ENCODE measurements at regions not wholly inside any gene's neighbourhood (a gene's known extent, or its start where the extent isn't known, plus 50 kb on each side); places are given as distances from the start of the nearest gene placed in this dataset.
"Not testable (repeated sequence)": the region's sequence is repeated elsewhere in the genome, so short reads cannot be mapped to it uniquely, and the experiment has no call there.

DNA sequence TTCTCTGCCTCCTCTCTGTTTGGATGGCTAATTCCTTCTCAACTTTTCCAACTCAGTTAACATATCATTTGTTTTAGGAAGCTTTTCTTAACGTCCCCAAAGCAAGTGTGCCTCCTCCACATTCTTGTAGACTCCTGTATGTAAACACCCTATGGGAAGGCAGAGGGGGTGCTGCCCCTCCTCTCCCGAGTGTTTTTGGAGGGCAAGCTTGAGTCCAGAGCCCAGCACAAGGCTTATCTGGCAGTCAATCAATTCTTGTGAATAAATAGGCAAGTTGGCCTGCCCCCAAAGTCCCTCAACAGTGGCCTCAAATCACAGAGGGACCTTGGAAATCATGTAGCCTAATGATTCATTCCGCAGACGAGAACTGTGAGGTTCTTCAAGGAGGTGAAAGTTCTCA lies 305.6 kb downstream of the RPS24 start:
- no peak for TF ChIP-seq POLR2A (IDR thresholded peaks at IDR 0.05; ENCODE audit: low read depth, low read length)
- FAIRE-seq (no peak), DNase-seq (ENCODE audit: insufficient read length, low spot score) (no peak)

DNA sequence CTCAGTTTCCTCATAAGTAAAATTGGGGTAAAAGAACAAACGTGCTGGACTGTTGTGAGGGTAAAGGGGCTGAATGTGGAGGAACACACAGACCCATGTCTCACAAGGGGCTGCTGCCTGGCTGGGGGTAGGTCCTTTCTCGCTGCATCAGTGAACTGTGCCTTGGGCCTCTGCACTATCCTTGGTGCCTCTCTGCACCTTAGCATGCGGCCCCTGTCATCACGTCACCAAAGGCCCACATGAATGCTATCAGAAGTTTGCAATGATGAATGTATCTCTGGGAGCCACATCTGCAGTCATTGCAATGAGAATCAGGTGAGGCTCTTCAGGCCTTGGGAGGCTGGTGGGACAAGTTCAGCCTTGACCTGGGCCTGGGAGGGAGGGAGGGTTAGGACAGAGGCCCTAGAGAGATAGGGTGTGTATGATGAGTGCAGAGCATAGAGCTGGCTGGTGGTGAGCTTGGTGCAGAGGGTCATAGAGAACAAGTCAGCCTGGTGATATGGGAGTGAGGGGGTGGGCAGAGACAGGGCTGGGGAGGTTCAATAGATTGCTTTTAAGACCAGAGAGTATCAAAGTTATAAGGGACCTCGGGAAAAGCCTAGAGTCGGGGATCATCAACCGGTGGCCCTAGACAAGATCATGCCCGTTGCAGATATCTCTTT lies 308.4 kb downstream of the RPS24 start:
- DNase-seq (ENCODE audit: insufficient read length, low spot score) (no peak), FAIRE-seq (no peak)
- no peak for TF ChIP-seq POLR2A (IDR thresholded peaks at IDR 0.05; ENCODE audit: low read depth, low read length)

DNA sequence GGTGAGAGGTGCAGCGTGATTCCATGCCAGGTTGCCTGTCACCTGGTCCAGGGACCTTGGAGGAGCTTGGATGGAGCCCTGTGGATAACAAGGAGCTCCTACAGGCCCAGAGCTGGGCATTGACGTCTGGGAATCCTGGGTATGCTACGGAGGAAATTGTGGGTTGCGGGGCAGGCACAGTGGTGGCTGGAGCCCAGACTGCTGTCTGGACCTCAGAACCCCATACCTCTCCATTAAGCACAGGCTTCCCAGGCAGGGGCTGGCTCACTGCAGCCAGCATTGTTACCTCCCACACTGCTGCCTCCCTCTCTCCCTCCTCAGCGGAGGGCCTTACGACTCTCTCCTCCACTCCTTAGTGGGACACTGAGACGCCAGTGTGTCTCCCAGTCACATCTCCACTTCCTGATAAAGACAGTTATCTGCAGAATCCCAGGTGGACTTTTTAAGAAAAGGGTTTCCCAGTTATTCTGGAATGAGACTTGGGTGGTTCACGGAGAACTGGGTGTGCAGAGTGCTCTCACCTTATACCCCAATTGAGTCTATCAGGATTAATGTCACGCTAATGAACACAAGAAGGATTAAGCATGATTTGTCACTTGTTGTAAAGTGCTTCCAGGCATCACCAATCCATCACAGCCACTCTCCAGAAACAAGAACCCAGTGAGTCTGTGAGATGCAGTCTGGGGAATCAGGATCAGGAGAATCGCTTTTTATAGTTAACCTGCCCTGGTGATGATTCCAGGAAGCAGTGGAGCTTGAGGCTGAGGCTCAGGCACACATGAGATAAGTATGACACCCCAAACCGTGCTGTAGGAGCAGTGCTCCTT lies 309.4 kb downstream of the RPS24 start:
- DNase-seq (ENCODE audit: insufficient read length, low spot score) (no peak), FAIRE-seq (no peak)
- TF ChIP-seq POLR2A (IDR thresholded peaks at IDR 0.05; ENCODE audit: low read depth, low read length), result no peak

DNA sequence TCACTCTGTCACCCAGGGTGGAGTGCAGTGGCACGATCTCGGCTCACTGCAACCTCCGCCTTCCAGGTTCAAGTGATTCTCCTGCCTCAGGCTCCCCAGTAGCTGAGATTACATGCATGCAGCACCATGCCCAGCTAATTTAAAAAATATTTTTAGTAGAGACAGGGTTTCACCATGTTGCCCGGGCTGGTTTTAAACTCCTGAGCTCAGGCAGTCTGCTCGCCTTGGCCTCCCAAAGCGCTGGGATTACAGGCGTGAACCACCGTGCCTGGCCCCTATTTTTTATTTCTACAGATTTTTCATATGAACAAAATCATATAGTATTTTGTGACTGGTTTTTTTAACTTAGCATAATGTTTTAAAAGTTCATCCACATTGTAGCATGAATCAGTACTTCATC lies 310.6 kb downstream of the RPS24 start:
- FAIRE-seq; DNase-seq (ENCODE audit: insufficient read length, low spot score): not testable (repeated sequence)

DNA sequence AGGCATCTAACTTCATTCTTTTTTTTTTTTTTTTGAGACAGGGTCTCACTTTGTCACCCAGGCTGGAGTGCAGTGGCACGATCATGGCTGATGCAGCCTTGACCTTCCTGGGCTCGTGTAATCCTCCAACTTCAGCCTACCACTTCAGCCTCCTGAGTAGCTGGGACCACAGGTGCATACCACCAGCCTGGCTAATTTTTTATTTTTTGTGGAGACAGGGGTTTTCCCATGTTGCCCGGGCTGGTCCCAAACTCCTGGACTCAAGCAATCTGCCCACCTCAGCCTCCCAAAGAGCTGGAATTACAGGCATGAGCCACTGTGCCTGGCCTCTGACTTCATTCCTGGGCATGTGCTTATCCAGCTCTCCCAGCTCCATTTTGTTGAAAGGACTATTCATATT lies 311.9 kb downstream of the RPS24 start:
- FAIRE-seq; DNase-seq (ENCODE audit: insufficient read length, low spot score): not testable (repeated sequence)

DNA sequence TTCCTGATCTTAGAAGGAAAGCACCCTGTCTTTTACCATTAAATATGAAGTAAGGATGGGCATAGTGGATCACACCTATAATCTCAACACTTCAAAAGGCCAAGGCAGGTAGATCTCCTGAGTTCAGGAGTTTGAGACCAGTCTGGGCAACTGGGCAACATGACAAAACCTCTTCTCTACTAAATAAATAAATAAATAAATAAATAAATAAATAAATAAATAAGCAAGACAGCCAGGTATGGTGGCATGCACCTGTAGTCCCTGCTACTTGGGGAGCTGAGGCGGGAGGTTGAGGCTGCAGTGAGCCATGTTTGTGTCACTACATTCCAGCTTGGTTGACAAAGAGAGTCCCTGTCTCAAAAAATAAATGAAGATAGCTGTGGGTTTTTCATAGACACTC lies 313.1 kb downstream of the RPS24 start:
- DNase-seq (ENCODE audit: insufficient read length, low spot score), result no peak
- FAIRE-seq, result no peak
- no peak for TF ChIP-seq POLR2A (IDR thresholded peaks at IDR 0.05; ENCODE audit: low read depth, low read length)

DNA sequence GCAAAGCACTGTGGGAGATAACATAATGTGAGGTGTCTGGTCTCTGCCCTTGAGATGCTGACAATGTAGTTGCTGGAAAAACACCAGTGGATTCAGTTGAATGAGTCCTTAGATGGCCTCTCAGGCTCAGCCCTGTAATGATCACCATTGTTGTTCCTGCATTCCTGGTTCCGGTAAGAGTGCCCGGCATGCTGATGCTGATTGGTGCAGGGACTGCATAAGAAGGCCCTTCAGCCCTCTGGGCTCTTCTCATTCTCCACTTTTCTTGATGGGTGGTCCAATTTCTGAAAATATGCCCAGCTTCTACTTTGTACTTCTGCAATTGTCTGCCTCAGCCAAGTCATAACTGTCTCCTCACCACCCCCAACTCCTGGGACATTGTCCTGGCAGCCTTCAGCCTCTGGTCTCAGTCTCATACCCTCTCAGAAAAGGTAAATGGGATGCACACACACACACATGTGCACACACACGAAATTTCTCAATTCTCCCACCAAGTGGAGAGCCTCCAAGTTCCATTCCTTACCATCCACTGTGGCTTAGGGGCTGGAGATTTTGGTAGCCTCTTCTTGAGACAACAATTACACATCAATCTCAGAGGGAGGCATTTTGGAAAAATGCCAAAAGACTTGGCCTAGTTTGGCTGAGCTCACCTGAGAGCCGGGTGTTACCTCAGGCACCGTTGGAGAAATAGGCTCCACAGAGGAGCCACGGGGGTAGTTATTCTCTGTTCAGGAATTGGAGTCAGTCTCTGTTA lies 314.9 kb downstream of the RPS24 start:
- FAIRE-seq (no peak), DNase-seq (ENCODE audit: insufficient read length, low spot score) (no peak)
- TF ChIP-seq POLR2A (IDR thresholded peaks at IDR 0.05; ENCODE audit: low read depth, low read length), result no peak

DNA sequence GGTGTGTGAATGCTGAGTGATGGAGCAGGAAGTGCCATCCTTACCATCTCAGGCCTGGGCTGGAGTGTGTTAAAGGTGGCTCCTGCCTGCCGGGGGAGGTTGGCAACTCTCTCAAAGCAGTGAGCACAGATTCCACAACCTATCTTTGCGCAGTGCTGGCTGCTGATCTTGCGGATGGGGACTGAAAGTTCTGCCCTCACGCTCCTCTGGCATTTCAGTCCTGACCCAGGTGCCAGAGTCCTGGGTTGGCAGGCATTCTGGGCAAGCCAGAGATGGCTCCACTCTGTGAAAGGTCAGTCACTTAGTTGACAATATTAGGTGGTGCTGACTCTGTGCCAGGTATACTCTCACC lies 315.5 kb downstream of the RPS24 start:
- DNase-seq (ENCODE audit: insufficient read length, low spot score) (no peak), FAIRE-seq (no peak)
- TF ChIP-seq POLR2A (IDR thresholded peaks at IDR 0.05; ENCODE audit: low read depth, low read length), result no peak

DNA sequence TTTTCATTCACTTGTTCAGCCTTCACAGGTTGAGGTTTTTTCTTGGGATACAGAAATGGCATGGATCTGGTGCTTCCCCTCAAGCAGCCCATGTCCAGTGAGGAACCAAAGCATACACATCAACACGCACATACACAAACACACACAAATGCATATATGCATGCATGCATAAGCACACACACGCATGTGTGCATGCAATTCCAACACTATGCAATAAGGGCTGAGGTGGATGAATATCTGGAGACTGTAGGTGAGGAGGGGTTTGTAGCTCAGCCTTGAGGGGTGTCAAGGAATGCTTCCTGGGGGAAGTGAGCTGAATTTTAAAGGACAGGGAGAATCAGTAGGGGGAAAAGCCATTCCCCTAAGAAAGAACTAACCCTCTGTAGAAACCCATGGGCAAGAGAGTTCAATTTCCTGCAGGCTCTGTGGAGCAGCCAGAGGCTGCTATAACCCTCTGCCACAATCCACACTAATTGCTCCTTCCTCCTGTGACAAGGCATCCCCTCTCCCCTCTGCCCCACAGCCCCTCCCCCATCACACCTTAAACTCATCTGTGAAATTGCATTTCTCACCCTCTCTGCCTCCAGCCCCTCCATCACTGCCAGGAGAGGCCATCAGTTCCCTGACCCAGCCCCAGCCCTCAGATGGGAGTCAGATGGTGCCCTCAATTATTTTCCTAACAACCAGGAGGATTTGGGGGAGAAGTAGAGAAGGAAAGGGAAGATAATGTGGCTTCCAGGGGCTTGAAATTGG lies 316.4 kb downstream of the RPS24 start:
- DNase-seq (ENCODE audit: insufficient read length, low spot score), result no peak
- FAIRE-seq, result no peak
- TF ChIP-seq POLR2A (IDR thresholded peaks at IDR 0.05; ENCODE audit: low read depth, low read length), result no peak

DNA sequence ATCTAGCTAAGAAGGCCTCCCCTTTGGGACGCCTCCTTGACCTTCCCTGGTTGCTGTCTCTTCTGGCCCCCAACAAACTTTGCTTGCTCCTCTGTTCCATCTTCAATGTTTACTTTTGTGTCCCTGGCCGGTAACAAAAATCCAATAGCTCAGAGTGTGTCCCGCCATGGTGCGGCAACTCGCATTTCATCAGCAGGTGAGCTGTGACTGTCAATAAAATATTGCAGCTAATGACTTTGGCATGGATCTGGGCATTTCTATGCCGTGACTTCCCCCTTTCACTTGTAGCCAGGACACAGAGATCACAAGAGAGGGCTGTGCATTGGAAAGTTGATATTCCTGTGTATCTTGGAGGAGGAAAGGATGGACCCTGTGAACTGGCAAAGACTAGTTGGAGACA lies 317.6 kb downstream of the RPS24 start:
- DNase-seq (ENCODE audit: insufficient read length, low spot score), result no peak
- TF ChIP-seq POLR2A (IDR thresholded peaks at IDR 0.05; ENCODE audit: low read depth, low read length), result no peak
- FAIRE-seq, result no peak

DNA sequence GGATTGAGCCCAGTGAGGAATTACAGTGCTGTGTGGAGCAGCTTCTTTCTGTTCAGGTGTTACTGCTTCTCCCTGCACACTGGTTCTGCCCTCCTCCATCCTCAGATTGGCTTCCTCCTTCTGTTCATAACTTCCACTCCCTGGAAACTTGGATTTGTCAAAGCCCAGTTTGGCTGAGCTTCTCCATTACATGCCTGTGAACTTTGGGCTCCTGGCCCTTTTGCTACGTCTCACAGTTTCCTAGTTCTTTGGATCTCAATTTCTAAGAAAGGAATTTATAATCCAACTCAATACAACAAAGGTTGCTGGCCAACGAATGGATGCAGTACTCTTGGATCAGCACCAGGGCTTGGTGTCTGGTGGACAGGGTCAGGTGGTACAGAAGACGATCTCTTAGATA lies 318.1 kb downstream of the RPS24 start:
- DNase-seq (ENCODE audit: insufficient read length, low spot score) (no peak), FAIRE-seq (no peak)
- TF ChIP-seq POLR2A (IDR thresholded peaks at IDR 0.05; ENCODE audit: low read depth, low read length), result no peak

DNA sequence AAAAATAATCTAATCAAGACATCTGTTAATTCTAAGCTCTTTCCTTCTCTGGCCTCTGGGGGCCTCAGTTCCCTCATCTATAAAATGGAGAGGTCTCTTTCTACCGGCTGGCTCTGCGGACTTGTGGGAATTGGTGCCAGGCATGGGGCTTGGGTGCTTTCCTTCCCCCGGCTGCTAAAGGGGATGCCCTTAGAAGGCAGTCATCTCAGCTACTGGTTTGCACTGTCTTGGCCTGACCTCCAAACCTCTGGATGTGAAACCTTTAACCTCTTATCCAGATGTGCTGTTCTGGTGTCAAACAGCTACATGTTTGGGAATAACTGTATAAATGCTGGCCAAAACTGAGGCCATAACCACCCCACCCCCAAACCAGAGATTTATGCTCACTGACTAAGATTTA lies 320.0 kb downstream of the RPS24 start:
- FAIRE-seq (no peak), DNase-seq (ENCODE audit: insufficient read length, low spot score) (no peak)
- no peak for TF ChIP-seq POLR2A (IDR thresholded peaks at IDR 0.05; ENCODE audit: low read depth, low read length)

DNA sequence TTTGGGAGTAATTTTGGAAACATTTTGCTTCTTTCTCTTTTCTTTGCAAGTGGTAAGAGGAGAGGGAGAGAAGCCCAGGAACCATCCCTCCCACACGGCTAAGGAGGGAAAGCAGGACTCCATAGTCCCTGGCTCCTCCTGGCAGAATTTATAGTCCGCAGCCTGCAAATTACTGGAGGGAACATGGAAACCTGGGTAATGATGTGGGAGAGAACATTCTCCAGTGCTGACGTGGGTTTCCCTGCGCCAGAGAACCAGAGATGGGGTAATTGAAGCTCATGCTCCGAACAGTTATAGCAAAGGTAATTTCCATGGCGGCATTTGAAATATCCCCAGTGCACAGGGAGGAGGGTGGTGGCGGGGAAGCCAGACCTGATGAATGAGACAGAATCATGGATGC lies 320.4 kb downstream of the RPS24 start:
- TF ChIP-seq POLR2A (IDR thresholded peaks at IDR 0.05; ENCODE audit: low read depth, low read length), result no peak
- DNase-seq (ENCODE audit: insufficient read length, low spot score) (no peak), FAIRE-seq (no peak)

DNA sequence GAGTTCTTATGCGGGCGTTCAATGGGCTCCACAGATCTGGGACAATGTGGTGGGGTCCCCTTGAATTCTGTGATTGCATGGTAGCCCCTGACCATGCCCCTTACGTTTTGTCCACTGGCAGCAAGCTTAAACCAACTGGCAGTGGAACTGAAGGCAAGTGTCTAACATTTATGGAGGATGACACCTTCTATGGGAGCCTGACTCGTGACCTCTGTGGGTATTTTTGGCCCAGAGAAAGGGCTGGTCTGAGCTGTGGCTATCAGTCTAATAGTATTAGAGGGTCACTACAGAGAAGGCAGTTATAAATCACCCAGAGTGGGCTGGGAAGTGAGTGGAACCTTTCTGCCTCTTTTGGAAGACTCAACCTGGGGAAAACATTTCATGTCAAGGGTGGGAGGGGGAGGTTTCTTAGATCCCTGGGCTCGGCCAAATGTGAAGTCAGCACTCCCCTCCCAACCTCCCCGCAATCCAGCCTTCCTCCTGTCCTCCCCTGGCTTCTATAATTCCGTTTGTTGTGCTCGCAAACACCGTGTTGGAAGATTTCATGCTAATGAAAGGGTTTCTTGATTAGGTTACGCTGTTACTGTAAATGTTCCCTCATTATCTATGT lies 322.7 kb downstream of the RPS24 start:
- TF ChIP-seq POLR2A (IDR thresholded peaks at IDR 0.05; ENCODE audit: low read depth, low read length), result no peak
- no peak for FAIRE-seq
- no peak for DNase-seq (ENCODE audit: insufficient read length, low spot score)

Data from H54 (cell line).